ENCODE measurements at regions not wholly inside any gene's neighbourhood (a gene's known extent, or its start where the extent isn't known, plus 50 kb on each side); places are given as distances from the start of the nearest gene placed in this dataset.

DNA sequence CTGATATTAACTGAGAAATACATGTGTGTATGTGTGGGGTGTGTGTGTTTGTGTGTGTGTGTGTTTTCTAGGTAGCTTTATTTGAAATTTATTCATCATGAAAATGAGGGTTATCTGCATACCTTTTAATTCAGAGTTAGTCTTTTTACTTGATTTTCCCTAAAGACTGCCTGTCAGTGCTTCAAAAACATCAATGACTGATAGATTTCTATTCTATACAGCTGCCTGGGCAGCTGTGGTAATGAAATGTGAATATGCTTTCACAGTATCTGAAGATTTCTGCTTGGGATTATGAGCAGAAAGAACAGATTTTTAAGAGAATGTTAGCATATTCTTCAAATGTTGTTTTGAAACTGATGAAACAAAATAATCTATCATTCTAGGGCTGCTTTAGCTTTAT, 119.7 kb upstream of the ZRANB2 start:
- H3K27ac ChIP-seq = no peak overlapping the region
- no peak for DNase-seq (ENCODE audit: low spot score in 2 of 2)
- no peaks in the 10 kb centered on the region for H3K36me3 ChIP-seq
- no peaks in the 10 kb centered on the region for H3K27me3 ChIP-seq
- no peak for TF ChIP-seq EP300 (IDR thresholded peaks at IDR 0.05)
- no peaks in the 10 kb centered on the region for H3K4me1 ChIP-seq
- no peak overlapping the region for H3K4me3 ChIP-seq
- no peaks in the 10 kb centered on the region for H3K9me3 ChIP-seq

DNA sequence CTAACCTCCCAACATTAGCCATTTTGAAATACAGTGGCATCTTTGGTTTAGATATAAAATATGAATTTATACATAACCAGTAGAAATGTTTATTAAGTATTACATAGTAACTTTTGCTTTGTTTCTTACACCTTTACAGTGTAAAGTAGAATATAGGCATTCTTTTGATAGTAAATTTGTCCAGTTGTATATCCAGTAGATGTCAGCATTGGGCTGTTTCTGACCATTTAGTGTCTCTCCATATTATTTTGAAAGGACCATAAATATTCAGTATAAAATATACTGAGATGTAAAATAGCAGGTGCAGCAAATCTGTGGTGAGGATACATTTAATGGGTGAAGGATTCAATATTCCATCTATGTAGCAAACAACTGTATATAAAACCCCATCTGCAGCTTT, 115.8 kb upstream of the ZRANB2 start:
- H3K4me3 ChIP-seq = no peak overlapping the region
- H3K4me1 ChIP-seq = no peaks in the 10 kb centered on the region
- H3K36me3 ChIP-seq = no peaks in the 10 kb centered on the region
- H3K27me3 ChIP-seq = no peaks in the 10 kb centered on the region
- no peaks in the 10 kb centered on the region for H3K9me3 ChIP-seq
- no peak overlapping the region for H3K27ac ChIP-seq
- no peak for DNase-seq (ENCODE audit: low spot score in 2 of 2)
- TF ChIP-seq, protein P1, sequence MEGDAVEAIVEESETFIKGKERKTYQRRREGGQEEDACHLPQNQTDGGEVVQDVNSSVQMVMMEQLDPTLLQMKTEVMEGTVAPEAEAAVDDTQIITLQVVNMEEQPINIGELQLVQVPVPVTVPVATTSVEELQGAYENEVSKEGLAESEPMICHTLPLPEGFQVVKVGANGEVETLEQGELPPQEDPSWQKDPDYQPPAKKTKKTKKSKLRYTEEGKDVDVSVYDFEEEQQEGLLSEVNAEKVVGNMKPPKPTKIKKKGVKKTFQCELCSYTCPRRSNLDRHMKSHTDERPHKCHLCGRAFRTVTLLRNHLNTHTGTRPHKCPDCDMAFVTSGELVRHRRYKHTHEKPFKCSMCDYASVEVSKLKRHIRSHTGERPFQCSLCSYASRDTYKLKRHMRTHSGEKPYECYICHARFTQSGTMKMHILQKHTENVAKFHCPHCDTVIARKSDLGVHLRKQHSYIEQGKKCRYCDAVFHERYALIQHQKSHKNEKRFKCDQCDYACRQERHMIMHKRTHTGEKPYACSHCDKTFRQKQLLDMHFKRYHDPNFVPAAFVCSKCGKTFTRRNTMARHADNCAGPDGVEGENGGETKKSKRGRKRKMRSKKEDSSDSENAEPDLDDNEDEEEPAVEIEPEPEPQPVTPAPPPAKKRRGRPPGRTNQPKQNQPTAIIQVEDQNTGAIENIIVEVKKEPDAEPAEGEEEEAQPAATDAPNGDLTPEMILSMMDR (IDR thresholded peaks at IDR 0.05) = peak; percentile 25 to 51 (median 33)
- TF ChIP-seq EP300 (IDR thresholded peaks at IDR 0.05) (no peak), POLR2A (IDR thresholded peaks at IDR 0.05) (no peak)

DNA sequence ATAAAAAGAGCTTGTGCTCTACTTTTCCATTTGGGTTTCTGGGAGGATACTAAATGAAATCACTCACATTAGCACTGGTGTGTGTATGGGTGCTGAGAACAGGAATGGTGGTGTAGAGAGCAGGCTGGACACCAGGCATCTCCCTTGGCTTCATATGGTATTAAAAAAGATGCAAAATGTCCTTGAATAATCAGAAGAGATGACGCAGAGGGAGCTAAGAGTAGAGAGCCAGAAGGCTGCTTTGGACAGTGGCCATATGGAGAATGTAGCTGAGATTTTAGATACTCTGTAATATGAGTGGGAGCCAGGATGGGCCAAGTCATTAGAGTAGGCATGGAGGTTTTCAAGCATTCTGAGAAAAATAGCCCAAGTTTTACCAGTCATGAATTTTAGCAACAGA, 112.3 kb upstream of the ZRANB2 start:
- Histone ChIP-seq H3K27me3 (no peaks in the 10 kb centered on the region), H3K4me1 (no peaks in the 10 kb centered on the region), H3K4me3 (no peak overlapping the region), H3K9me3 (no peaks in the 10 kb centered on the region), H3K27ac (no peak overlapping the region), H3K36me3 (no peaks in the 10 kb centered on the region)
- TF ChIP-seq POLR2A (IDR thresholded peaks at IDR 0.05) (no peak), EP300 (IDR thresholded peaks at IDR 0.05) (no peak)
- TF ChIP-seq, protein P1 (IDR thresholded peaks at IDR 0.05) = no peak
- no peak for DNase-seq (ENCODE audit: low spot score in 2 of 2)
- 82 to 85% methylated on average over 1 of the region's 1 CpG for WGBS, 2 donors

DNA sequence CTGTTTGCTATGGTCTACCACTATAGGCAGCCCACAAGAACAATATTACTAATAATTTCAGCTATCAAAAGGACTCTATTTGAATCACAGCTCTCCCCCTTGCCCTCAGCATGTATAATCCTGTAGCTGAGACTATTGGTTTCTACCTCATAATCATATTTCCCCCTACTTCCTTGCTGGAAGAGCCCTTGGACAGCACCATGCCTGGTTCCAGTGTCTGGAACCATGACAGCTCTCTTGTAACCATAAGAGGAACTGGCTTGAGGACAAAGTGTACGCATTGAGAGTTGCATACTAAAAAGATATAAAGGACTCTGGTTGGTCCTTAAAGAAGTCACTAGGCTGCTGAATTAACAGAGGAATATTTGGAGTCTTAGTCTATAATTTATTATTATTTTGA, 110.7 kb upstream of the ZRANB2 start:
- Histone ChIP-seq H3K27ac (no peak overlapping the region), H3K9me3 (no peaks in the 10 kb centered on the region), H3K4me1 (no peaks in the 10 kb centered on the region), H3K27me3 (no peaks in the 10 kb centered on the region), H3K4me3 (no peak overlapping the region), H3K36me3 (no peaks in the 10 kb centered on the region)
- no peak for DNase-seq (ENCODE audit: low spot score in 2 of 2)
- 89 to 96% methylated on average over 1 of the region's 1 CpG for WGBS, 2 donors
- TF ChIP-seq POLR2A (IDR thresholded peaks at IDR 0.05) (no peak), EP300 (IDR thresholded peaks at IDR 0.05) (no peak)
- TF ChIP-seq, protein P1 (IDR thresholded peaks at IDR 0.05) = no peak

DNA sequence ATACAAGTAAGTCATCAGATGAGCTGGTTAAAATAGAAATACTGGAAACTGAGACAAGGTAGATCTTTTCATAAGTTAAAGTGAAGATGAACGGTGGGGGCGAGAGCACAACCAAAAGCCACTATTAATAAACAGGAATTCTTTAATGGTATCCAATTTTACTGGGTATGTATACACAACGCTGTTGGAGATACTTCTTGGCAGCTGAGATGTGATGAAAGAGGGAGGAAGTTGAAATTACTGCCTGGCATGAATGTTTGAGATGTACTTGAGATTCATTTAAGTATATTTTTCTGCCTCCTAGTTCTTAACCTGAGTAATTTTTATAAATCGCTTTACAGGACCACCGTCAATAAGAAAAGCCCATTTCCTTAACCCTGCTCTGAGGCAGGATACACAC, 110.0 kb upstream of the ZRANB2 start:
- H3K27me3 ChIP-seq = no peaks in the 10 kb centered on the region
- TF ChIP-seq POLR2A (IDR thresholded peaks at IDR 0.05) (no peak), EP300 (IDR thresholded peaks at IDR 0.05) (no peak)
- TF ChIP-seq, protein P1 (IDR thresholded peaks at IDR 0.05) = no peak
- no peaks in the 10 kb centered on the region for H3K9me3 ChIP-seq
- WGBS, 2 donors = 92 to 95% methylated on average over 5 of the region's 5 CpGs
- DNase-seq (ENCODE audit: low spot score in 2 of 2) = no peak
- H3K36me3 ChIP-seq = no peaks in the 10 kb centered on the region
- H3K27ac ChIP-seq = no peak overlapping the region
- H3K4me3 ChIP-seq = no peak overlapping the region
- H3K4me1 ChIP-seq = no peaks in the 10 kb centered on the region

DNA sequence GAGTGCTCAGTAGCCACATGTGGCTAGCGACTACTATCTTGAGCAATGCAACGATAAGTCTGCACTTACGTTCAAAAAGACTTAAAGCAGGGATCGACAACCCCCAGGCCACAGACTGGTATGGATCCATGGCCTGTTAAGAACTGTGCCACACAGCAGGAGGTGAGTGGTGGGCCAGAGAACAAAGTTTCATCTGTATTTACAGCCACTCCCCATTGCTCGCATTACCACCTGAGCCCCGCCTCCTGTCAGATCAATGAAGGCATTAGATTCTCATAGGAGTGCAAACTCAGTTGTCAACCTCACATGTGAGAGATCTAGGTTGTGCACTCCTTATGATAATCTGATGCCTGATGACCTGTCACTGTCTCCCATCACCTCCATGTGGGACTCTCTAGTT, 103.6 kb upstream of the ZRANB2 start:
- TF ChIP-seq, protein P1 (IDR thresholded peaks at IDR 0.05) = no peak
- TF ChIP-seq POLR2A (IDR thresholded peaks at IDR 0.05) (no peak), EP300 (IDR thresholded peaks at IDR 0.05) (no peak)
- H3K9me3 ChIP-seq = no peaks in the 10 kb centered on the region
- 95% methylated on average over 6 of the region's 6 CpGs for WGBS, 2 donors
- no peaks in the 10 kb centered on the region for H3K27me3 ChIP-seq
- no peak overlapping the region for H3K4me3 ChIP-seq
- H3K27ac ChIP-seq = no peak overlapping the region
- DNase-seq (ENCODE audit: low spot score in 2 of 2) = no peak
- H3K4me1 ChIP-seq = no peaks in the 10 kb centered on the region
- H3K36me3 ChIP-seq = no peaks in the 10 kb centered on the region
